ENCODE measurements at regions not wholly inside any gene's neighbourhood (a gene's known extent, or its start where the extent isn't known, plus 50 kb on each side); places are given as distances from the start of the nearest gene placed in this dataset.
"Not testable (repeated sequence)": the region's sequence is repeated elsewhere in the genome, so short reads cannot be mapped to it uniquely, and the experiment has no call there.

GRCh38 chr3:164723396-164723795, 354.9 kb downstream of the SI start:
- H3K4me1 ChIP-seq (ENCODE audit: insufficient read depth, low read length): no peaks in the 10 kb centered on the region
- no peaks in the 10 kb centered on the region for H3K9me3 ChIP-seq (ENCODE audit: control insufficient read depth, insufficient read depth, low read length)
- H3K9ac ChIP-seq (ENCODE audit: low read depth, low read length): no peak overlapping the region
- H3K36me3 ChIP-seq (ENCODE audit: insufficient read depth, low read length): no peaks in the 10 kb centered on the region

- not testable (repeated sequence) for H3K4me1 ChIP-seq (ENCODE audit: insufficient read depth, low read length); H3K36me3 ChIP-seq (ENCODE audit: insufficient read depth, low read length); H3K9ac ChIP-seq (ENCODE audit: low read depth, low read length); H3K9me3 ChIP-seq (ENCODE audit: control insufficient read depth, insufficient read depth, low read length)
Measured at GRCh38 chr3:164702808-164703207, 375.5 kb downstream of the SI start.

- H3K4me1 ChIP-seq (ENCODE audit: insufficient read depth, low read length): no peaks in the 10 kb centered on the region
- H3K36me3 ChIP-seq (ENCODE audit: insufficient read depth, low read length): no peaks in the 10 kb centered on the region
- H3K9ac ChIP-seq (ENCODE audit: low read depth, low read length): no peak overlapping the region
- no peaks in the 10 kb centered on the region for H3K9me3 ChIP-seq (ENCODE audit: control insufficient read depth, insufficient read depth, low read length)
Measured at GRCh38 chr3:164687902-164688301, 390.4 kb downstream of the SI start.

GRCh38 chr3:164687211-164687610, 391.1 kb downstream of the SI start:
- Histone ChIP-seq H3K4me1 (ENCODE audit: insufficient read depth, low read length) (no peaks in the 10 kb centered on the region), H3K9me3 (ENCODE audit: control insufficient read depth, insufficient read depth, low read length) (no peaks in the 10 kb centered on the region), H3K9ac (ENCODE audit: low read depth, low read length) (no peak overlapping the region), H3K36me3 (ENCODE audit: insufficient read depth, low read length) (no peaks in the 10 kb centered on the region)

GRCh38 chr3:164683489-164683888, 394.8 kb downstream of the SI start:
- Histone ChIP-seq H3K36me3 (ENCODE audit: insufficient read depth, low read length) (no peaks in the 10 kb centered on the region), H3K9me3 (ENCODE audit: control insufficient read depth, insufficient read depth, low read length) (no peaks in the 10 kb centered on the region), H3K4me1 (ENCODE audit: insufficient read depth, low read length) (no peaks in the 10 kb centered on the region), H3K9ac (ENCODE audit: low read depth, low read length) (no peak overlapping the region)

GRCh38 chr3:164679245-164679644, 399.1 kb downstream of the SI start:
- Histone ChIP-seq H3K4me1 (ENCODE audit: insufficient read depth, low read length) (no peaks in the 10 kb centered on the region), H3K9me3 (ENCODE audit: control insufficient read depth, insufficient read depth, low read length) (no peaks in the 10 kb centered on the region), H3K9ac (ENCODE audit: low read depth, low read length) (no peak overlapping the region), H3K36me3 (ENCODE audit: insufficient read depth, low read length) (no peaks in the 10 kb centered on the region)

GRCh38 chr3:164677317-164677716, 401.0 kb downstream of the SI start:
- H3K36me3 ChIP-seq (ENCODE audit: insufficient read depth, low read length): no peaks in the 10 kb centered on the region
- no peaks in the 10 kb centered on the region for H3K4me1 ChIP-seq (ENCODE audit: insufficient read depth, low read length)
- H3K9me3 ChIP-seq (ENCODE audit: control insufficient read depth, insufficient read depth, low read length): no peaks in the 10 kb centered on the region
- H3K9ac ChIP-seq (ENCODE audit: low read depth, low read length): no peak overlapping the region

GRCh38 chr3:164673738-164674137, 404.6 kb downstream of the SI start:
- Histone ChIP-seq H3K36me3 (ENCODE audit: insufficient read depth, low read length) (no peaks in the 10 kb centered on the region), H3K9me3 (ENCODE audit: control insufficient read depth, insufficient read depth, low read length) (no peaks in the 10 kb centered on the region), H3K9ac (ENCODE audit: low read depth, low read length) (no peak overlapping the region), H3K4me1 (ENCODE audit: insufficient read depth, low read length) (no peaks in the 10 kb centered on the region)

GRCh38 chr3:164658125-164658524, 420.2 kb downstream of the SI start:
- no peaks in the 10 kb centered on the region for H3K36me3 ChIP-seq (ENCODE audit: insufficient read depth, low read length)
- no peaks in the 10 kb centered on the region for H3K4me1 ChIP-seq (ENCODE audit: insufficient read depth, low read length)
- H3K9ac ChIP-seq (ENCODE audit: low read depth, low read length): no peak overlapping the region
- no peaks in the 10 kb centered on the region for H3K9me3 ChIP-seq (ENCODE audit: control insufficient read depth, insufficient read depth, low read length)

- Histone ChIP-seq H3K4me1 (ENCODE audit: insufficient read depth, low read length) (no peaks in the 10 kb centered on the region), H3K9ac (ENCODE audit: low read depth, low read length) (no peak overlapping the region), H3K9me3 (ENCODE audit: control insufficient read depth, insufficient read depth, low read length) (no peaks in the 10 kb centered on the region), H3K36me3 (ENCODE audit: insufficient read depth, low read length) (no peaks in the 10 kb centered on the region)
Measured at GRCh38 chr3:164657631-164658030, 420.7 kb downstream of the SI start.

- no peaks in the 10 kb centered on the region for H3K4me1 ChIP-seq (ENCODE audit: insufficient read depth, low read length)
- no peaks in the 10 kb centered on the region for H3K9me3 ChIP-seq (ENCODE audit: control insufficient read depth, insufficient read depth, low read length)
- no peak overlapping the region for H3K9ac ChIP-seq (ENCODE audit: low read depth, low read length)
- no peaks in the 10 kb centered on the region for H3K36me3 ChIP-seq (ENCODE audit: insufficient read depth, low read length)
Measured at GRCh38 chr3:164655462-164655861, 422.8 kb downstream of the SI start.

GRCh38 chr3:164641071-164641470, 437.2 kb downstream of the SI start:
- Histone ChIP-seq H3K4me1 (ENCODE audit: insufficient read depth, low read length) (no peaks in the 10 kb centered on the region), H3K9me3 (ENCODE audit: control insufficient read depth, insufficient read depth, low read length) (no peaks in the 10 kb centered on the region), H3K9ac (ENCODE audit: low read depth, low read length) (no peak overlapping the region), H3K36me3 (ENCODE audit: insufficient read depth, low read length) (no peaks in the 10 kb centered on the region)

GRCh38 chr3:164640591-164640990, 437.7 kb downstream of the SI start:
- Histone ChIP-seq H3K36me3 (ENCODE audit: insufficient read depth, low read length) (no peaks in the 10 kb centered on the region), H3K9ac (ENCODE audit: low read depth, low read length) (no peak overlapping the region), H3K9me3 (ENCODE audit: control insufficient read depth, insufficient read depth, low read length) (no peaks in the 10 kb centered on the region), H3K4me1 (ENCODE audit: insufficient read depth, low read length) (no peaks in the 10 kb centered on the region)

GRCh38 chr3:164620956-164621355, 457.3 kb downstream of the SI start:
- H3K4me1 ChIP-seq (ENCODE audit: insufficient read depth, low read length): no peaks in the 10 kb centered on the region
- H3K36me3 ChIP-seq (ENCODE audit: insufficient read depth, low read length): no peaks in the 10 kb centered on the region
- no peak overlapping the region for H3K9ac ChIP-seq (ENCODE audit: low read depth, low read length)
- H3K9me3 ChIP-seq (ENCODE audit: control insufficient read depth, insufficient read depth, low read length): no peaks in the 10 kb centered on the region

GRCh38 chr3:164620423-164620822, 457.9 kb downstream of the SI start:
- Histone ChIP-seq H3K9me3 (ENCODE audit: control insufficient read depth, insufficient read depth, low read length) (no peaks in the 10 kb centered on the region), H3K4me1 (ENCODE audit: insufficient read depth, low read length) (no peaks in the 10 kb centered on the region), H3K9ac (ENCODE audit: low read depth, low read length) (no peak overlapping the region), H3K36me3 (ENCODE audit: insufficient read depth, low read length) (no peaks in the 10 kb centered on the region)

- Histone ChIP-seq H3K4me1 (ENCODE audit: insufficient read depth, low read length) (no peaks in the 10 kb centered on the region), H3K9me3 (ENCODE audit: control insufficient read depth, insufficient read depth, low read length) (no peaks in the 10 kb centered on the region), H3K36me3 (ENCODE audit: insufficient read depth, low read length) (no peaks in the 10 kb centered on the region), H3K9ac (ENCODE audit: low read depth, low read length) (no peak overlapping the region)
Measured at GRCh38 chr3:164612751-164613150, 465.5 kb downstream of the SI start.
